Caki2 (cell line): ENCODE measurements at regions not wholly inside any gene's neighbourhood (a gene's known extent, or its start where the extent isn't known, plus 50 kb on each side); places are given as distances from the start of the nearest gene placed in this dataset.

ENCODE experiments used
- DNase-seq: peaks from one replicate; pipeline ENCODE4 v3.0.0-alpha.2; 2015; ENCODE audit warnings: low read depth
- in situ Hi-C: cut with HindIII; loops from 2 replicates; pipeline ENCODE4 v1.10.0; 2016; ENCODE audit warnings: low sequenced_read_pairs, low pct_unique_long_range_greater_than_20kb, mixed read lengths

GRCh38 chr7:68438016-68438415, 1160.3 kb upstream of the AUTS2 start:
- in situ Hi-C loops: no loop called here

GRCh38 chr7:68438811-68439210, 1159.5 kb upstream of the AUTS2 start:
- in situ Hi-C loops: no loop called here
- DNase-seq: no peak

More at GRCh38 chr7:68438016-68438415, 1160.3 kb upstream of the AUTS2 start:
- no peak for DNase-seq

- DNase-seq: no peak
- in situ Hi-C loops: no loop called here
These were observed 1158.4 kb upstream of the AUTS2 start for GRCh38 chr7:68439897-68440296.

- in situ Hi-C loops: no loop called here
- DNase-seq: no peak
These were observed 1157.4 kb upstream of the AUTS2 start for GRCh38 chr7:68440866-68441265.

- in situ Hi-C loops: no loop called here
- no peak for DNase-seq
These were observed 1156.6 kb upstream of the AUTS2 start for GRCh38 chr7:68441645-68442044.

GRCh38 chr7:68442931-68443631, 1155.2 kb upstream of the AUTS2 start:
- in situ Hi-C loops: no loop called here
- DNase-seq: no peak

GRCh38 chr7:68444042-68444441, 1154.2 kb upstream of the AUTS2 start:
- in situ Hi-C loops: no loop called here
- no peak for DNase-seq

- DNase-seq: no peak
- in situ Hi-C loops: no loop called here
These were observed 1153.3 kb upstream of the AUTS2 start for GRCh38 chr7:68444956-68445355.

GRCh38 chr7:68446183-68446582, 1152.1 kb upstream of the AUTS2 start:
- no peak for DNase-seq
- in situ Hi-C loops: no loop called here

- in situ Hi-C loops: no loop called here
- no peak for DNase-seq
These were observed 1149.2 kb upstream of the AUTS2 start for GRCh38 chr7:68449099-68449498.

- no peak for DNase-seq
- in situ Hi-C loops: no loop called here
These were observed 1148.5 kb upstream of the AUTS2 start for GRCh38 chr7:68449816-68450215.

- no peak for DNase-seq
- in situ Hi-C loops: no loop called here
These were observed 1143.3 kb upstream of the AUTS2 start for GRCh38 chr7:68454931-68455330.

- in situ Hi-C loops: no loop called here
- no peak for DNase-seq
These were observed 1141.8 kb upstream of the AUTS2 start for GRCh38 chr7:68456469-68456868.

- DNase-seq: no peak
- in situ Hi-C loops: no loop called here
These were observed 1140.8 kb upstream of the AUTS2 start for GRCh38 chr7:68457481-68457880.

- no peak for DNase-seq
- in situ Hi-C loops: no loop called here
These were observed 1140.0 kb upstream of the AUTS2 start for GRCh38 chr7:68458010-68458908.

- in situ Hi-C loops: no loop called here
- DNase-seq: no peak
These were observed 1136.8 kb upstream of the AUTS2 start for GRCh38 chr7:68461430-68461829.

GRCh38 chr7:68470836-68471435, 1127.3 kb upstream of the AUTS2 start:
- in situ Hi-C loops: no loop called here
- peak; percentile 8 for DNase-seq

- no peak for DNase-seq
- in situ Hi-C loops: no loop called here
These were observed 1125.6 kb upstream of the AUTS2 start for GRCh38 chr7:68472688-68473087.

GRCh38 chr7:68474661-68475216, 1123.5 kb upstream of the AUTS2 start:
- in situ Hi-C loops: no loop called here
- no peak for DNase-seq
